ENCODE measurements at regions not wholly inside any gene's neighbourhood (a gene's known extent, or its start where the extent isn't known, plus 50 kb on each side); places are given as distances from the start of the nearest gene placed in this dataset.
"Not testable (repeated sequence)": the region's sequence is repeated elsewhere in the genome, so short reads cannot be mapped to it uniquely, and the experiment has no call there.

- Mint-ChIP-seq H3K9me3 (peaks cover 9% of the 10 kb centered on the region), H3K4me3 (no peak overlapping the region), H3K36me3 (ENCODE audit: insufficient read depth) (no peaks in the 10 kb centered on the region), H3K27me3 (ENCODE audit: low read depth) (peaks cover 2% of the 10 kb centered on the region), H3K4me1 (ENCODE audit: low read depth) (peaks cover 2% of the 10 kb centered on the region)
- ATAC-seq (no peak), DNase-seq (no peak)
Observed at GRCh38 chr21:43290421-43291346, 121.9 kb downstream of the CRYAA start.

DNA sequence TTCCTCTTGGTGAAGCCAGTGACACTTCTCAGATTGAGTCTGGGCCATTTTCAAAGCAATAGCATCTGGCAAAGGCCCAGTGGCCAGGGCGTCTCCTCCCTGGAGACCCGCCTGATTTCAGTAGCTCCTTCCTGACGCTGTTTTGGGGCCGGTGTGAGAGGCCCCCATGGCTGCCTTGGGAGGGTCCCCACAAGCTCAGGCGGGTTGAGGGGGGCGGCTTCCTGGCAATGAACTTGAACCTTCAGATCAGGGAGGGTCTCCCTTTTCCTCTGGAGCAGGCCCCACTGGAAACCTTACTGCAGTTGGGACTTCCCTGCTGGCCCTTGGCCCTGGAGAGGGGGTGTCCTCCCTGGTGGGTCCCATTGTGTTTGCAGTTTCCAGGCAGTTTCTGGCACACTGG is 121.2 kb downstream of the CRYAA start:
- peaks cover 5% of the 10 kb centered on the region for H3K9me3 Mint-ChIP-seq
- ATAC-seq, result no peak
- no peak for DNase-seq
- H3K36me3 Mint-ChIP-seq (ENCODE audit: insufficient read depth), result no peaks in the 10 kb centered on the region
- H3K4me3 Mint-ChIP-seq, result no peak overlapping the region
- peaks cover 2% of the 10 kb centered on the region for H3K4me1 Mint-ChIP-seq (ENCODE audit: low read depth)
- H3K27me3 Mint-ChIP-seq (ENCODE audit: low read depth), result peaks cover 2% of the 10 kb centered on the region

DNA sequence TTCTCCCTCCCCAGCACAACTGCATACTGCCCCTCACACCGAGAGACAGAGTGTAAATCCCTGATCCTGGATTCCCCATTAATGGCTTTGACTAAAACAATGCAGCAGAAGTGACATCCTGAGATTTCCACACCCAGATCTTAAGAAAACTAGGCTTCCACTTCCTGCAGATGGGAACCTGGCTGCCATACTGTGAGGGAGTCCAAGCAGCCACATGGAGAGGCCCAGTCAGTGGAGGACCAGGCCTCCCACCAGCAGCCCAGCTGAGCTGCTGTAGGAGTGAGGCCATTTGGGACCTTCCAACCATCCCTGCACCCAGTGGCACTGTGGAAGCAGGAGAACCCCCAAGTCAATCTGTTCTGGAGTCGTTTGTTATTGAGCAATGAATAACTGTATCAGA is 120.6 kb downstream of the CRYAA start:
- Mint-ChIP-seq H3K4me1 (ENCODE audit: low read depth) (peaks cover 2% of the 10 kb centered on the region), H3K36me3 (ENCODE audit: insufficient read depth) (no peaks in the 10 kb centered on the region), H3K4me3 (no peak overlapping the region), H3K27me3 (ENCODE audit: low read depth) (peaks cover 2% of the 10 kb centered on the region), H3K9me3 (peaks cover 5% of the 10 kb centered on the region)
- DNase-seq (no peak), ATAC-seq (no peak)

DNA sequence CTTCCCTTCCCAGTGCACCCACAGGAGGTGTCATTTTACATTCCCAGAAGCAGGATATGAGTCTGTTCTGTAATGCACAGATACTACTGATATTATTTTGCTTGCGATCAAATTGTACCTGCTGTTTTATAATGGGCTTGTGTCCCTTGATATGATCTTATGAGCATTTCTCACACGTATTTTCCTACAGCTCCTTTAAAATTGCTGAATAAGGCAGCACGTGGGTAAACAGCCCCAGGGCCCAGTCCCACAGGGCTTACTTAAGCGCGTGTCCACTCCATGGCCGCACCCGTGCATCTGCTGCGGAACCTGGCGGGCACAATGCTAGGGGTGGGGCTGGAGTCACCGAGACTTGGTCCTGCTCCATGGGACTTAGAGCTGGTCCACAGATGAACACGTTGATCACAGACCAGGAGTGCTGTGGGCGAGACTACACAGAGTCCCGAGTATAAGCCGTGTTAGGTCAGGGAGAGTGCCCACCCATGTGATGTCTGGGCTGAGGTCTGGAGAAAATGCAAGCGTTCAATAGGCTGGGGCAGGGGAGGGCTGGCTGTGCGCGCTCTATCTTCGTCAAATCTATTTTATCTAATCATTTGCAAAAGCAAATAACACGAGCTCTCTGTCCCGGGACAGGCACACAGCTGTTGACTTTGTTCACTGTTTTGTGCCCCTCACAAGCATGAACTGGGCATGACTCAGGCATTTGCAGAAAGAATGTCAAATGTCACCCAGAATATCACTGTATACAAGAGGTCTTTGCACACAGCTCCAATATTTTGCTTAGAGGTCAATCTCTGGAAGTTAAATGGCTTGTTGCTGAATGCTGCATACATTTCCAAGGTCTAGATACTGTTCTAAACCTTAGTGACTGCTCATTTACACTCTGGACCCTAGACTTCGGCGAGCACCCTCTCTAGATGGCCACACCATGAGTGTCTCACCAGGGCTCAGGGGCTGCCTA is 119.3 kb downstream of the CRYAA start:
- ATAC-seq (no peak), DNase-seq (no peak)
- Mint-ChIP-seq H3K36me3 (ENCODE audit: insufficient read depth) (no peaks in the 10 kb centered on the region), H3K9me3 (peaks cover 5% of the 10 kb centered on the region), H3K4me3 (no peak overlapping the region), H3K27me3 (ENCODE audit: low read depth) (peaks cover 2% of the 10 kb centered on the region), H3K4me1 (ENCODE audit: low read depth) (peaks cover 2% of the 10 kb centered on the region)

DNA sequence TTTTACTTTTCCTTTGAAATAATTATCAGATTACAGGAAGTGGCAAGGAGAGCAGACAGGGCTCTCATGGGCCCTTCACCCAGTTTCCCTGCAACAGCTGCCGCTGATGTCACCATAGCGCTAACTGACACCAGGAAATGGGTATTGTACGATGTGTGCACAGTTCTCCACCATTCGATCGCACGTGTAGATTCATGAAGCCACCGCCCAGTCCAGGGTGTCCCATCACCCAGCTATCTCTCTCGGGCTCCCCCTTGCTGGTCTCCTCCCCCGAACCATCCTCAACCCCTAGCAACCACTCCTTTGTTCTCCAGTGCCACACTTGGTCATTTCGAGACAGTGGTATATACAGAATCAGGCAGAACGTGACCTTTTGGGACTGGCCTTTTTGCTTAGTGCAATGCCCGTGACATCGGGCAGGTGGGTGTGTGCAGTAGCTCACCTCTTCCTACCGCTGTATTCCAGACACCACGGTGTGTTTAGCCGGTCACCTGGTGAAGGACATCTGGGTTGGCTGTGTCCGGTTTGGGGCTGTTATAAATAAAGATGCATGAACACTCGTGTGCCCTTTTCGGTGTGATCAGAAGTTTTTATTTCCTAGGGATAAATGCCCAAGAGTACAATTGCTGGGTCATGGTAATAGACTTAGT is 118.4 kb downstream of the CRYAA start:
- ATAC-seq, result no peak
- H3K36me3 Mint-ChIP-seq (ENCODE audit: insufficient read depth), result no peaks in the 10 kb centered on the region
- H3K27me3 Mint-ChIP-seq (ENCODE audit: low read depth), result peaks cover 2% of the 10 kb centered on the region
- peaks cover 5% of the 10 kb centered on the region for H3K9me3 Mint-ChIP-seq
- no peak for DNase-seq
- H3K4me3 Mint-ChIP-seq, result no peak overlapping the region
- peaks cover 2% of the 10 kb centered on the region for H3K4me1 Mint-ChIP-seq (ENCODE audit: low read depth)

- Mint-ChIP-seq H3K36me3 (ENCODE audit: insufficient read depth) (no peaks in the 10 kb centered on the region), H3K4me1 (ENCODE audit: low read depth) (peaks cover 2% of the 10 kb centered on the region), H3K27me3 (ENCODE audit: low read depth) (no peaks in the 10 kb centered on the region), H3K4me3 (no peak overlapping the region), H3K9me3 (peaks cover 5% of the 10 kb centered on the region)
- DNase-seq (no peak), ATAC-seq (no peak)
Observed at GRCh38 chr21:43286196-43286595, 117.4 kb downstream of the CRYAA start.

DNA sequence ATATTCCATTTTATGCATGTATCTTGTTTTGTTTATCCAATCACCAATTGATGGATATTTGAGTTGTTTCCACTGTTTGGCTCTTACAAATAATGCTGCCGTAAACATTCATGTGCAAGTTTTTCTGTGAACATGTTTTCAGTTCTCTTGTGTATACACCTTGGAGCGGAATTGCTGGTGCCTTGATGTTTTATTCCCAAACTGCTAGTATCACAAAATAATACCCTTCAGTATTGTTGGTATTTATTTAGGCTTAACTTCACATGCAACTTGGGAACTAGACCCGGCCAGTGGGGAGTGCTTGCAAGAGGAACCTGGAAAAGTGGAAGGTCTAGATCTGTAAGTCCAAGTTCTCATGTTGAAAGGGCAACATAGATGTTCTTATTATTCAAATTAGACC is 115.9 kb downstream of the CRYAA start:
- DNase-seq (no peak), ATAC-seq (no peak)
- Mint-ChIP-seq H3K4me3 (no peak overlapping the region), H3K9me3 (peaks cover 5% of the 10 kb centered on the region), H3K4me1 (ENCODE audit: low read depth) (peaks cover 2% of the 10 kb centered on the region), H3K36me3 (ENCODE audit: insufficient read depth) (no peaks in the 10 kb centered on the region), H3K27me3 (ENCODE audit: low read depth) (no peaks in the 10 kb centered on the region)

- no peak overlapping the region for H3K4me3 Mint-ChIP-seq
- no peaks in the 10 kb centered on the region for H3K27me3 Mint-ChIP-seq (ENCODE audit: low read depth)
- peaks cover 2% of the 10 kb centered on the region for H3K4me1 Mint-ChIP-seq (ENCODE audit: low read depth)
- ATAC-seq (no peak), DNase-seq (no peak)
- H3K9me3 Mint-ChIP-seq, result peaks cover 1% of the 10 kb centered on the region
- H3K36me3 Mint-ChIP-seq (ENCODE audit: insufficient read depth), result no peaks in the 10 kb centered on the region
Observed at GRCh38 chr21:43284238-43284637, 115.4 kb downstream of the CRYAA start.

DNA sequence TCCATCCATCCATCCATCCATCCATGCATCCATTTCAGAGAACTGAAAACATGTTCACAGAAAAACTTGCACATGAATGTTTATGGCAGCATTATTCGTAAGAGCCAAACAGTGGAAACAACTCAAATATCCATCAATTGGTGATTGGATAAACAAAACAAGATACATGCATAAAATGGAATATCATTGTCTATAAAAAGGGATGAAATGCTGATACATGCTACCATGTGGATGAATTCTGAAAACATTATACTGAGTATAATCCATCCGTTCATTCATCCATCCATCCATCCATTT is 115.1 kb downstream of the CRYAA start:
- H3K36me3 Mint-ChIP-seq (ENCODE audit: insufficient read depth); H3K9me3 Mint-ChIP-seq; H3K27me3 Mint-ChIP-seq (ENCODE audit: low read depth); DNase-seq; H3K4me3 Mint-ChIP-seq; ATAC-seq; H3K4me1 Mint-ChIP-seq (ENCODE audit: low read depth): not testable (repeated sequence)

DNA sequence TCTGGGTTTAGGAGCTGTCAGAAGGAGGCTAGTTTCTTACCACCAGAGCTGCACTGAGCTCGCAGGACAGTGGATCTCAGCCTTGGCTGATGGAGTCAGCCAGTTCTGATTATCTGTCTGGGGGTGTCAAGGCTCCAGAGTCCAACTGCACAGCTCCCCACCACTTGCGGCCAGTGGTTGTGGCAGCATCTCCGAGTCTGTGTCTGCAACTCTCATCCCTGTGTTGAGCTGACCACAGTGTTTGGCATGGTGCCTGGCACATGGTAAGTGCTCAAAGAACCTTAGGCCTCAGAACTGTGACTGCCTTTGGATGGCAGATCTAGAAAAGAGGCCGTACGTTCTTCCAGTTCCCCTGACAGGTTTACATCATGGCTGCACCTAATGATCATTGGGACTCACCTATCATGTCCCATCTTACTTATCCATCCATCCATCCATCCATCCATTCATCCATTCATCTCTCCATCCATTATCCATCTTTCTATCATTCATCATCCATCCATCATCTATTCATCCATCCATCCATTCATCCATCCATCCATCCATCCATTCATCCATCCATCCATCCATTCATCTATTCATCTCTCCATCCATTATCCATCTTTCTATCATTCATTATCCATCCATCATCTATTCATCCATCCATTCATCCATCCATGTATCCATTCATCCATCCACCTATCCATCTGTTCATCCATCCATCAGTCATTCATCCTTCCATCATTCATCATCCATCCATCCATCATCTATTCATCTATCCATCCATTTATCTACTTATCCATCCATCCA is 114.5 kb downstream of the CRYAA start:
- ATAC-seq, result no peak
- peaks cover 2% of the 10 kb centered on the region for H3K4me1 Mint-ChIP-seq (ENCODE audit: low read depth)

GRCh38 chr21:43282358-43283120 is 113.7 kb downstream of the CRYAA start:
- H3K4me3 Mint-ChIP-seq, result no peak overlapping the region
- peaks cover 2% of the 10 kb centered on the region for H3K4me1 Mint-ChIP-seq (ENCODE audit: low read depth)
- peaks cover 8% of the 10 kb centered on the region for H3K27me3 Mint-ChIP-seq (ENCODE audit: low read depth)
- no peaks in the 10 kb centered on the region for H3K36me3 Mint-ChIP-seq (ENCODE audit: insufficient read depth)
- no peaks in the 10 kb centered on the region for H3K9me3 Mint-ChIP-seq
- no peak for ATAC-seq
- no peak for DNase-seq

More for the DNA sequence above, 114.5 kb downstream of the CRYAA start:
- Mint-ChIP-seq H3K9me3 (no peaks in the 10 kb centered on the region), H3K36me3 (ENCODE audit: insufficient read depth) (no peaks in the 10 kb centered on the region), H3K27me3 (ENCODE audit: low read depth) (peaks cover 2% of the 10 kb centered on the region), H3K4me3 (no peak overlapping the region)
- DNase-seq, result no peak

- Mint-ChIP-seq H3K9me3 (no peaks in the 10 kb centered on the region), H3K4me1 (ENCODE audit: low read depth) (no peaks in the 10 kb centered on the region), H3K36me3 (ENCODE audit: insufficient read depth) (no peaks in the 10 kb centered on the region), H3K4me3 (no peak overlapping the region), H3K27me3 (ENCODE audit: low read depth) (peaks cover 11% of the 10 kb centered on the region)
- ATAC-seq, result no peak
- no peak for DNase-seq
Observed at GRCh38 chr21:43281661-43282357, 113.0 kb downstream of the CRYAA start.
